Inflammatory macrophage treated with lipopolysaccharide for 1 hour (primary cell): ENCODE measurements at regions not wholly inside any gene's neighbourhood (a gene's known extent, or its start where the extent isn't known, plus 50 kb on each side); places are given as distances from the start of the nearest gene placed in this dataset.
A peak's percentile ranks its signal among the peaks of the same experiment; 100 is the strongest.

ENCODE experiments used
- DNase-seq, 2 donors: peaks; one replicate each; pipeline ENCODE4 v3.0.0-alpha.2; 2020 to 2022

GRCh38 chr15:91769476-91769875 is 84.0 kb upstream of the SLCO3A1 start:
- no peak for DNase-seq

GRCh38 chr15:91769894-91770293 is 83.6 kb upstream of the SLCO3A1 start:
- DNase-seq: no peak

GRCh38 chr15:91776104-91776503 is 77.4 kb upstream of the SLCO3A1 start:
- no peak for DNase-seq

GRCh38 chr15:91779960-91780359 is 73.5 kb upstream of the SLCO3A1 start:
- no peak for DNase-seq

GRCh38 chr15:91780387-91780786 is 73.1 kb upstream of the SLCO3A1 start:
- peak; percentile 21 to 55 for DNase-seq

GRCh38 chr15:91782221-91782620 is 71.3 kb upstream of the SLCO3A1 start:
- peak in 1 of 2 donors; percentile 7 for DNase-seq

GRCh38 chr15:91783008-91783407 is 70.5 kb upstream of the SLCO3A1 start:
- no peak for DNase-seq

- no peak for DNase-seq
These were observed 70.1 kb upstream of the SLCO3A1 start for GRCh38 chr15:91783451-91783850.

GRCh38 chr15:91784973-91785709 is 68.4 kb upstream of the SLCO3A1 start:
- DNase-seq: no peak

- no peak for DNase-seq
These were observed 66.3 kb upstream of the SLCO3A1 start for GRCh38 chr15:91787198-91787597.

GRCh38 chr15:91789136-91789535 is 64.4 kb upstream of the SLCO3A1 start:
- no peak for DNase-seq

- DNase-seq: no peak
These were observed 62.7 kb upstream of the SLCO3A1 start for GRCh38 chr15:91790836-91791235.

- DNase-seq: no peak
These were observed 59.7 kb upstream of the SLCO3A1 start for GRCh38 chr15:91793771-91794170.

- no peak for DNase-seq
These were observed 58.3 kb upstream of the SLCO3A1 start for GRCh38 chr15:91795235-91795634.

- no peak for DNase-seq
These were observed 51.5 kb upstream of the SLCO3A1 start for GRCh38 chr15:91801836-91802534.

- DNase-seq: no peak
These were observed 50.2 kb upstream of the SLCO3A1 start for GRCh38 chr15:91803260-91803659.
